Peyer's patch (tissue), 4 donors: ENCODE measurements at regions not wholly inside any gene's neighbourhood (a gene's known extent, or its start where the extent isn't known, plus 50 kb on each side); places are given as distances from the start of the nearest gene placed in this dataset.

ENCODE experiments used
- POLR2A ChIP-seq, 2 donors: fragments of 450-650 bp; IDR thresholded peaks; one replicate each; pipeline ENCODE4 v1.5.1; 2017; ENCODE audit warnings: antibody characterized with exemption in 2 of 2, mild to moderate bottlenecking in 2 of 2, moderate library complexity in 2 of 2
- TF ChIP-seq, protein P1 (sequence below), 6 experiments: fragments of 450-650 bp in 4 of 6; fragments of 200-600 bp in 2 of 6; sonication (generic) in 1 of 6; IDR thresholded peaks; one replicate each; pipeline ENCODE4 v1.5.1; 2017 to 2019; ENCODE audit warnings: antibody characterized with exemption in 6 of 6, mild to moderate bottlenecking in 3 of 6, moderate library complexity in 1 of 6

GRCh38 chr4:53917729-53918128 lies 146.7 kb downstream of the CHIC2 start:
- TF ChIP-seq, protein P1, sequence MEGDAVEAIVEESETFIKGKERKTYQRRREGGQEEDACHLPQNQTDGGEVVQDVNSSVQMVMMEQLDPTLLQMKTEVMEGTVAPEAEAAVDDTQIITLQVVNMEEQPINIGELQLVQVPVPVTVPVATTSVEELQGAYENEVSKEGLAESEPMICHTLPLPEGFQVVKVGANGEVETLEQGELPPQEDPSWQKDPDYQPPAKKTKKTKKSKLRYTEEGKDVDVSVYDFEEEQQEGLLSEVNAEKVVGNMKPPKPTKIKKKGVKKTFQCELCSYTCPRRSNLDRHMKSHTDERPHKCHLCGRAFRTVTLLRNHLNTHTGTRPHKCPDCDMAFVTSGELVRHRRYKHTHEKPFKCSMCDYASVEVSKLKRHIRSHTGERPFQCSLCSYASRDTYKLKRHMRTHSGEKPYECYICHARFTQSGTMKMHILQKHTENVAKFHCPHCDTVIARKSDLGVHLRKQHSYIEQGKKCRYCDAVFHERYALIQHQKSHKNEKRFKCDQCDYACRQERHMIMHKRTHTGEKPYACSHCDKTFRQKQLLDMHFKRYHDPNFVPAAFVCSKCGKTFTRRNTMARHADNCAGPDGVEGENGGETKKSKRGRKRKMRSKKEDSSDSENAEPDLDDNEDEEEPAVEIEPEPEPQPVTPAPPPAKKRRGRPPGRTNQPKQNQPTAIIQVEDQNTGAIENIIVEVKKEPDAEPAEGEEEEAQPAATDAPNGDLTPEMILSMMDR (IDR thresholded peaks at IDR 0.05), result no peak
- no peak for TF ChIP-seq POLR2A (IDR thresholded peaks at IDR 0.05)
